GM23338 (cell line): ENCODE measurements at regions not wholly inside any gene's neighbourhood (a gene's known extent, or its start where the extent isn't known, plus 50 kb on each side); places are given as distances from the start of the nearest gene placed in this dataset.

Experiments used
- ATAC-seq: fragments of 200-7000 bp; cut with Tn5 transposase; 3 replicates; pipeline ENCODE4 v1.9.1; 2020
- DNase-seq: peaks from one replicate; pipeline ENCODE4 v3.0.0-alpha.2; 2015; ENCODE audit warnings: low spot score
- H2AFZ ChIP-seq: fragments of 200-600 bp; sonication (generic); 2 replicates; pipeline ENCODE4 v1.8.0; 2016; ENCODE audit warnings: antibody characterized with exemption, mild to moderate bottlenecking, moderate library complexity
- H3F3A ChIP-seq: fragments of 200-600 bp; sonication (generic); replicated peaks from 2 replicates; pipeline ENCODE4 v1.8.0; 2017; ENCODE audit warnings: antibody characterized with exemption, mixed run types, low read depth
- H3K27ac ChIP-seq: fragments of 200-600 bp; sonication (generic); 2 replicates; pipeline ENCODE4 v1.6.1; 2016; ENCODE audit warnings: low read depth
- H3K27me3 ChIP-seq: fragments of 200-600 bp; sonication (generic); 2 replicates; pipeline ENCODE4 v1.8.0; 2016; ENCODE audit warnings: mild to moderate bottlenecking, mixed run types, moderate library complexity; ENCODE audit not compliant: insufficient read depth
- H3K36me3 ChIP-seq: fragments of 200-600 bp; sonication (generic); 2 replicates; pipeline ENCODE4 v1.8.0; 2016; ENCODE audit warnings: mild to moderate bottlenecking; ENCODE audit not compliant: insufficient read depth
- H3K4me1 ChIP-seq: fragments of 200-600 bp; sonication (generic); 2 replicates; pipeline ENCODE4 v1.8.0; 2016; ENCODE audit warnings: mild to moderate bottlenecking, moderate library complexity; ENCODE audit not compliant: insufficient read depth
- H3K4me2 ChIP-seq: fragments of 200-600 bp; sonication (generic); 2 replicates; pipeline ENCODE4 v1.7.1; 2017; ENCODE audit warnings: mixed run types
- H3K4me3 ChIP-seq: fragments of 200-600 bp; sonication (generic); 2 replicates; pipeline ENCODE4 v1.6.1; 2016; ENCODE audit warnings: mixed run types
- H3K79me2 ChIP-seq: fragments of 200-600 bp; sonication (generic); replicated peaks from 2 replicates; pipeline ENCODE4 v1.8.0; 2017; ENCODE audit warnings: mild to moderate bottlenecking; ENCODE audit not compliant: insufficient read depth
- H3K9me2 ChIP-seq: fragments of 200-600 bp; sonication (generic); 2 replicates; pipeline ENCODE4 v1.8.0; 2017; ENCODE audit not compliant: insufficient read depth
- H4K20me1 ChIP-seq: fragments of 200-600 bp; sonication (generic); replicated peaks from 2 replicates; pipeline ENCODE4 v1.8.0; 2017; ENCODE audit warnings: mild to moderate bottlenecking; ENCODE audit not compliant: insufficient read depth
- H3K27ac Mint-ChIP-seq: 2 replicates; pipeline ENCODE4 v1.8.0; 2020; ENCODE audit warnings: inconsistent platforms, mild to moderate bottlenecking, moderate library complexity, mixed read lengths
- H3K27me3 Mint-ChIP-seq: 3 replicates; pipeline ENCODE4 v1.8.0; 2022; ENCODE audit warnings: low read depth, mild to moderate bottlenecking, moderate library complexity, mixed read lengths, inconsistent platforms; ENCODE audit not compliant: insufficient read depth, poor library complexity
- H3K36me3 Mint-ChIP-seq: 3 replicates; pipeline ENCODE4 v1.8.0; 2021; ENCODE audit warnings: low read depth, mild to moderate bottlenecking, inconsistent platforms, moderate library complexity, mixed read lengths
- H3K4me1 Mint-ChIP-seq: 3 replicates; pipeline ENCODE4 v1.8.0; 2020; ENCODE audit warnings: mild to moderate bottlenecking, inconsistent platforms, mixed read lengths
- H3K4me3 Mint-ChIP-seq: 3 replicates; pipeline ENCODE4 v1.8.0; 2021; ENCODE audit warnings: moderate library complexity, mild to moderate bottlenecking, inconsistent platforms, mixed read lengths
- H3K9me3 Mint-ChIP-seq: 3 replicates; pipeline ENCODE4 v1.8.0; 2020; ENCODE audit warnings: moderate library complexity, mild to moderate bottlenecking, inconsistent platforms, mixed read lengths
- CREB1 ChIP-seq: fragments of 250-450 bp; sonication (Bioruptor Pico); IDR thresholded peaks from 2 replicates; pipeline ENCODE4 v1.5.0; 2020; ENCODE audit warnings: low read depth, mild to moderate bottlenecking, moderate library complexity
- EZH2 ChIP-seq: fragments of 200-600 bp; sonication (generic); IDR thresholded peaks from one replicate; pipeline ENCODE4 v1.8.0; 2017; ENCODE audit warnings: antibody characterized with exemption, mild to moderate bottlenecking, low read depth; ENCODE audit not compliant: unreplicated experiment
- EZH2phosphoT487 ChIP-seq: fragments of 200-600 bp; sonication (generic); IDR thresholded peaks from one replicate; pipeline ENCODE4 v1.8.1; 2018; ENCODE audit warnings: antibody characterized with exemption; ENCODE audit not compliant: unreplicated experiment
- JUNB ChIP-seq: IDR thresholded peaks from one replicate; pipeline ENCODE4 v1.6.1; 2016; ENCODE audit warnings: antibody characterized with exemption; ENCODE audit not compliant: unreplicated experiment
- NANOG ChIP-seq: IDR thresholded peaks from 2 replicates; pipeline ENCODE4 v1.6.1; 2016; ENCODE audit warnings: antibody characterized with exemption, borderline replicate concordance
- POLR2AphosphoS5 ChIP-seq: IDR thresholded peaks from 2 replicates; pipeline ENCODE4 v1.6.1; 2016; ENCODE audit warnings: antibody characterized with exemption, low read depth
- STAT1 ChIP-seq: IDR thresholded peaks from one replicate; pipeline ENCODE4 v1.6.1; 2016; ENCODE audit warnings: antibody characterized with exemption; ENCODE audit not compliant: unreplicated experiment
- ZNF114 ChIP-seq: fragments of 250-450 bp; sonication (Bioruptor Pico); IDR thresholded peaks from 2 replicates; pipeline ENCODE4 v1.5.0; 2020; ENCODE audit warnings: mild to moderate bottlenecking, moderate library complexity
- ZNF331 ChIP-seq: fragments of 250-450 bp; sonication (Bioruptor Pico); IDR thresholded peaks from 2 replicates; pipeline ENCODE4 v1.5.0; 2020; ENCODE audit warnings: low read depth, mild to moderate bottlenecking, moderate library complexity
- TF ChIP-seq, protein P1 (sequence below): fragments of 250-450 bp; sonication (Bioruptor Pico); IDR thresholded peaks from 2 replicates; pipeline ENCODE4 v1.5.0; 2020; ENCODE audit warnings: mild to moderate bottlenecking, moderate library complexity
- TF ChIP-seq, protein P2 (sequence below): IDR thresholded peaks from one replicate; pipeline ENCODE4 v1.6.1; 2018; ENCODE audit warnings: antibody characterized with exemption; ENCODE audit not compliant: unreplicated experiment
- TF ChIP-seq, protein P3 (sequence below): IDR thresholded peaks from 2 replicates; pipeline ENCODE4 v1.6.1; 2016; ENCODE audit warnings: antibody characterized with exemption
- TF ChIP-seq, protein P4 (sequence below), 2 experiments: fragments of 200-600 bp in 1 of 2; sonication (generic) in 1 of 2; conservative IDR thresholded peaks; 2 replicates each; pipeline versions ENCODE4 v1.5.1 to v1.6.1; 2016 to 2017; ENCODE audit warnings: antibody characterized with exemption in 2 of 2, low read depth in 2 of 2, mild to moderate bottlenecking in 2 of 2, moderate library complexity in 1 of 2

DNA sequence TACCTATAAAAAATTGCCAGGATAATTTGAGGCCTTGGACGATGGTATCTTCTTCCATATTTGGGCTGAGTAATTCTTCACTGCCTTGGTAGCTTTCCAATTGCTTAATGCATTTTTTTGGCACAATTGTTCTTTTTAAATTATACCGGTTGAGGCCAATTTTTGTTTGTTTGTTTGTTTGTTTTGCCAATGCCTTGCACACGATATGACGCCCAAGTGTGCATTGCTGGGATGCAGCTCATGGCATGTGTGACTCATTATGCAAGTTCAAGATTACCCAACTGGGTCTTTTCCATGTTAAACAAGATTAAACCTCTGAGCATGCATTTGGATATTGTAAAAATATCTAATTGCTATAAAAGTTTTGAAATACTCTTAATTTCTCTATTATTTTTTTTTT is 71.1 kb upstream of the KCNIP4 start:
- DNase-seq (no peak), ATAC-seq (no peak)
- Mint-ChIP-seq H3K36me3 (no peaks in the 10 kb centered on the region), H3K4me3 (no peak overlapping the region), H3K27ac (no peak overlapping the region), H3K9me3 (no peaks in the 10 kb centered on the region), H3K27me3 (no peaks in the 10 kb centered on the region), H3K4me1 (no peaks in the 10 kb centered on the region)
- Histone ChIP-seq H3K4me3 (no peak overlapping the region), H4K20me1 (no peaks in the 10 kb centered on the region), H3K9me2 (no peaks in the 10 kb centered on the region; the same call in 1 of the 2 replicates), H3K27ac (no peak overlapping the region), H3K4me2 (no peak overlapping the region), H3K79me2 (no peaks in the 10 kb centered on the region), H3F3A (no peaks in the 10 kb centered on the region), H2AFZ (no peak overlapping the region), H3K27me3 (no peaks in the 10 kb centered on the region), H3K36me3 (no peaks in the 10 kb centered on the region), H3K4me1 (no peaks in the 10 kb centered on the region)
- TF ChIP-seq CREB1 (CRISPR knock-in tag) (no peak), NANOG (no peak), POLR2AphosphoS5 (no peak), EZH2 (no peak), ZNF114 (CRISPR knock-in tag) (no peak), EZH2phosphoT487 (no peak), JUNB (no peak), STAT1 (no peak), ZNF331 (no peak)
- TF ChIP-seq, protein P1, sequence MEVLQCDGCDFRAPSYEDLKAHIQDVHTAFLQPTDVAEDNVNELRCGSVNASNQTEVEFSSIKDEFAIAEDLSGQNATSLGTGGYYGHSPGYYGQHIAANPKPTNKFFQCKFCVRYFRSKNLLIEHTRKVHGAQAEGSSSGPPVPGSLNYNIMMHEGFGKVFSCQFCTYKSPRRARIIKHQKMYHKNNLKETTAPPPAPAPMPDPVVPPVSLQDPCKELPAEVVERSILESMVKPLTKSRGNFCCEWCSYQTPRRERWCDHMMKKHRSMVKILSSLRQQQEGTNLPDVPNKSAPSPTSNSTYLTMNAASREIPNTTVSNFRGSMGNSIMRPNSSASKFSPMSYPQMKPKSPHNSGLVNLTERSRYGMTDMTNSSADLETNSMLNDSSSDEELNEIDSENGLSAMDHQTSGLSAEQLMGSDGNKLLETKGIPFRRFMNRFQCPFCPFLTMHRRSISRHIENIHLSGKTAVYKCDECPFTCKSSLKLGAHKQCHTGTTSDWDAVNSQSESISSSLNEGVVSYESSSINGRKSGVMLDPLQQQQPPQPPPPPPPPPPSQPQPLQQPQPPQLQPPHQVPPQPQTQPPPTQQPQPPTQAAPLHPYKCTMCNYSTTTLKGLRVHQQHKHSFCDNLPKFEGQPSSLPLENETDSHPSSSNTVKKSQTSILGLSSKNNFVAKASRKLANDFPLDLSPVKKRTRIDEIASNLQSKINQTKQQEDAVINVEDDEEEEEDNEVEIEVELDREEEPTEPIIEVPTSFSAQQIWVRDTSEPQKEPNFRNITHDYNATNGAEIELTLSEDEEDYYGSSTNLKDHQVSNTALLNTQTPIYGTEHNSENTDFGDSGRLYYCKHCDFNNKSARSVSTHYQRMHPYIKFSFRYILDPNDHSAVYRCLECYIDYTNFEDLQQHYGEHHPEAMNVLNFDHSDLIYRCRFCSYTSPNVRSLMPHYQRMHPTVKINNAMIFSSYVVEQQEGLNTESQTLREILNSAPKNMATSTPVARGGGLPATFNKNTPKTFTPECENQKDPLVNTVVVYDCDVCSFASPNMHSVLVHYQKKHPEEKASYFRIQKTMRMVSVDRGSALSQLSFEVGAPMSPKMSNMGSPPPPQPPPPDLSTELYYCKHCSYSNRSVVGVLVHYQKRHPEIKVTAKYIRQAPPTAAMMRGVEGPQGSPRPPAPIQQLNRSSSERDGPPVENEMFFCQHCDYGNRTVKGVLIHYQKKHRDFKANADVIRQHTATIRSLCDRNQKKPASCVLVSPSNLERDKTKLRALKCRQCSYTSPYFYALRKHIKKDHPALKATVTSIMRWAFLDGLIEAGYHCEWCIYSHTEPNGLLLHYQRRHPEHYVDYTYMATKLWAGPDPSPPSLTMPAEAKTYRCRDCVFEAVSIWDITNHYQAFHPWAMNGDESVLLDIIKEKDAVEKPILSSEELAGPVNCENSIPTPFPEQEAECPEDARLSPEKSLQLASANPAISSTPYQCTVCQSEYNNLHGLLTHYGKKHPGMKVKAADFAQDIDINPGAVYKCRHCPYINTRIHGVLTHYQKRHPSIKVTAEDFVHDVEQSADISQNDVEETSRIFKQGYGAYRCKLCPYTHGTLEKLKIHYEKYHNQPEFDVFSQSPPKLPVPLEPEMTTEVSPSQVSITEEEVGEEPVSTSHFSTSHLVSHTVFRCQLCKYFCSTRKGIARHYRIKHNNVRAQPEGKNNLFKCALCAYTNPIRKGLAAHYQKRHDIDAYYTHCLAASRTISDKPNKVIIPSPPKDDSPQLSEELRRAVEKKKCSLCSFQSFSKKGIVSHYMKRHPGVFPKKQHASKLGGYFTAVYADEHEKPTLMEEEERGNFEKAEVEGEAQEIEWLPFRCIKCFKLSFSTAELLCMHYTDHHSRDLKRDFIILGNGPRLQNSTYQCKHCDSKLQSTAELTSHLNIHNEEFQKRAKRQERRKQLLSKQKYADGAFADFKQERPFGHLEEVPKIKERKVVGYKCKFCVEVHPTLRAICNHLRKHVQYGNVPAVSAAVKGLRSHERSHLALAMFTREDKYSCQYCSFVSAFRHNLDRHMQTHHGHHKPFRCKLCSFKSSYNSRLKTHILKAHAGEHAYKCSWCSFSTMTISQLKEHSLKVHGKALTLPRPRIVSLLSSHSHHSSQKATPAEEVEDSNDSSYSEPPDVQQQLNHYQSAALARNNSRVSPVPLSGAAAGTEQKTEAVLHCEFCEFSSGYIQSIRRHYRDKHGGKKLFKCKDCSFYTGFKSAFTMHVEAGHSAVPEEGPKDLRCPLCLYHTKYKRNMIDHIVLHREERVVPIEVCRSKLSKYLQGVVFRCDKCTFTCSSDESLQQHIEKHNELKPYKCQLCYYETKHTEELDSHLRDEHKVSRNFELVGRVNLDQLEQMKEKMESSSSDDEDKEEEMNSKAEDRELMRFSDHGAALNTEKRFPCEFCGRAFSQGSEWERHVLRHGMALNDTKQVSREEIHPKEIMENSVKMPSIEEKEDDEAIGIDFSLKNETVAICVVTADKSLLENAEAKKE (CRISPR knock-in tag) = no peak
- TF ChIP-seq, protein P2, sequence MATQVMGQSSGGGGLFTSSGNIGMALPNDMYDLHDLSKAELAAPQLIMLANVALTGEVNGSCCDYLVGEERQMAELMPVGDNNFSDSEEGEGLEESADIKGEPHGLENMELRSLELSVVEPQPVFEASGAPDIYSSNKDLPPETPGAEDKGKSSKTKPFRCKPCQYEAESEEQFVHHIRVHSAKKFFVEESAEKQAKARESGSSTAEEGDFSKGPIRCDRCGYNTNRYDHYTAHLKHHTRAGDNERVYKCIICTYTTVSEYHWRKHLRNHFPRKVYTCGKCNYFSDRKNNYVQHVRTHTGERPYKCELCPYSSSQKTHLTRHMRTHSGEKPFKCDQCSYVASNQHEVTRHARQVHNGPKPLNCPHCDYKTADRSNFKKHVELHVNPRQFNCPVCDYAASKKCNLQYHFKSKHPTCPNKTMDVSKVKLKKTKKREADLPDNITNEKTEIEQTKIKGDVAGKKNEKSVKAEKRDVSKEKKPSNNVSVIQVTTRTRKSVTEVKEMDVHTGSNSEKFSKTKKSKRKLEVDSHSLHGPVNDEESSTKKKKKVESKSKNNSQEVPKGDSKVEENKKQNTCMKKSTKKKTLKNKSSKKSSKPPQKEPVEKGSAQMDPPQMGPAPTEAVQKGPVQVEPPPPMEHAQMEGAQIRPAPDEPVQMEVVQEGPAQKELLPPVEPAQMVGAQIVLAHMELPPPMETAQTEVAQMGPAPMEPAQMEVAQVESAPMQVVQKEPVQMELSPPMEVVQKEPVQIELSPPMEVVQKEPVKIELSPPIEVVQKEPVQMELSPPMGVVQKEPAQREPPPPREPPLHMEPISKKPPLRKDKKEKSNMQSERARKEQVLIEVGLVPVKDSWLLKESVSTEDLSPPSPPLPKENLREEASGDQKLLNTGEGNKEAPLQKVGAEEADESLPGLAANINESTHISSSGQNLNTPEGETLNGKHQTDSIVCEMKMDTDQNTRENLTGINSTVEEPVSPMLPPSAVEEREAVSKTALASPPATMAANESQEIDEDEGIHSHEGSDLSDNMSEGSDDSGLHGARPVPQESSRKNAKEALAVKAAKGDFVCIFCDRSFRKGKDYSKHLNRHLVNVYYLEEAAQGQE = no peak
- TF ChIP-seq, protein P3, sequence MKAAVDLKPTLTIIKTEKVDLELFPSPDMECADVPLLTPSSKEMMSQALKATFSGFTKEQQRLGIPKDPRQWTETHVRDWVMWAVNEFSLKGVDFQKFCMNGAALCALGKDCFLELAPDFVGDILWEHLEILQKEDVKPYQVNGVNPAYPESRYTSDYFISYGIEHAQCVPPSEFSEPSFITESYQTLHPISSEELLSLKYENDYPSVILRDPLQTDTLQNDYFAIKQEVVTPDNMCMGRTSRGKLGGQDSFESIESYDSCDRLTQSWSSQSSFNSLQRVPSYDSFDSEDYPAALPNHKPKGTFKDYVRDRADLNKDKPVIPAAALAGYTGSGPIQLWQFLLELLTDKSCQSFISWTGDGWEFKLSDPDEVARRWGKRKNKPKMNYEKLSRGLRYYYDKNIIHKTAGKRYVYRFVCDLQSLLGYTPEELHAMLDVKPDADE = no peak
- TF ChIP-seq, protein P4, sequence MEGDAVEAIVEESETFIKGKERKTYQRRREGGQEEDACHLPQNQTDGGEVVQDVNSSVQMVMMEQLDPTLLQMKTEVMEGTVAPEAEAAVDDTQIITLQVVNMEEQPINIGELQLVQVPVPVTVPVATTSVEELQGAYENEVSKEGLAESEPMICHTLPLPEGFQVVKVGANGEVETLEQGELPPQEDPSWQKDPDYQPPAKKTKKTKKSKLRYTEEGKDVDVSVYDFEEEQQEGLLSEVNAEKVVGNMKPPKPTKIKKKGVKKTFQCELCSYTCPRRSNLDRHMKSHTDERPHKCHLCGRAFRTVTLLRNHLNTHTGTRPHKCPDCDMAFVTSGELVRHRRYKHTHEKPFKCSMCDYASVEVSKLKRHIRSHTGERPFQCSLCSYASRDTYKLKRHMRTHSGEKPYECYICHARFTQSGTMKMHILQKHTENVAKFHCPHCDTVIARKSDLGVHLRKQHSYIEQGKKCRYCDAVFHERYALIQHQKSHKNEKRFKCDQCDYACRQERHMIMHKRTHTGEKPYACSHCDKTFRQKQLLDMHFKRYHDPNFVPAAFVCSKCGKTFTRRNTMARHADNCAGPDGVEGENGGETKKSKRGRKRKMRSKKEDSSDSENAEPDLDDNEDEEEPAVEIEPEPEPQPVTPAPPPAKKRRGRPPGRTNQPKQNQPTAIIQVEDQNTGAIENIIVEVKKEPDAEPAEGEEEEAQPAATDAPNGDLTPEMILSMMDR (conservative IDR thresholded peaks at IDR 0.05; ENCODE audit: low read depth in 2 of 2) = no peak
